Activated CD4-positive, alpha-beta T cell treated with anti-CD3 and anti-CD28 coated beads, Interleukin-2, amount 50 U/mL, for 1 hour (primary cell): ENCODE measurements at regions not wholly inside any gene's neighbourhood (a gene's known extent, or its start where the extent isn't known, plus 50 kb on each side); places are given as distances from the start of the nearest gene placed in this dataset.
"Not testable (repeated sequence)": the region's sequence is repeated elsewhere in the genome, so short reads cannot be mapped to it uniquely, and the experiment has no call there.

Experiments
- DNase-seq: peaks from one replicate; pipeline ENCODE4 v3.0.0-alpha.2; 2020

- DNase-seq = no peak
These were observed 122.7 kb upstream of the C1GALT1C1 start for GRCh38 chrX:120752431-120753082.

GRCh38 chrX:120751683-120752082, 121.8 kb upstream of the C1GALT1C1 start:
- no peak for DNase-seq

GRCh38 chrX:120750381-120750780, 120.5 kb upstream of the C1GALT1C1 start:
- DNase-seq = no peak

GRCh38 chrX:120749141-120749846, 119.4 kb upstream of the C1GALT1C1 start:
- DNase-seq = no peak

- DNase-seq = no peak
These were observed 116.3 kb upstream of the C1GALT1C1 start for GRCh38 chrX:120746153-120746552.

- no peak for DNase-seq
These were observed 113.3 kb upstream of the C1GALT1C1 start for GRCh38 chrX:120742946-120743665.

- DNase-seq = no peak
These were observed 111.6 kb upstream of the C1GALT1C1 start for GRCh38 chrX:120741452-120741851.

GRCh38 chrX:120740072-120740471, 110.2 kb upstream of the C1GALT1C1 start:
- no peak for DNase-seq

- no peak for DNase-seq
These were observed 109.4 kb upstream of the C1GALT1C1 start for GRCh38 chrX:120739300-120739699.

GRCh38 chrX:120736989-120737388, 107.1 kb upstream of the C1GALT1C1 start:
- no peak for DNase-seq

GRCh38 chrX:120735966-120736365, 106.1 kb upstream of the C1GALT1C1 start:
- DNase-seq = no peak

- DNase-seq = no peak
These were observed 103.0 kb upstream of the C1GALT1C1 start for GRCh38 chrX:120732879-120733278.

GRCh38 chrX:120732461-120732860, 102.6 kb upstream of the C1GALT1C1 start:
- no peak for DNase-seq

- no peak for DNase-seq
These were observed 101.5 kb upstream of the C1GALT1C1 start for GRCh38 chrX:120731386-120731785.

GRCh38 chrX:120729506-120730255, 99.8 kb upstream of the C1GALT1C1 start:
- DNase-seq = not testable (repeated sequence)

- no peak for DNase-seq
These were observed 98.1 kb upstream of the C1GALT1C1 start for GRCh38 chrX:120727911-120728310.

GRCh38 chrX:120727452-120727851, 97.6 kb upstream of the C1GALT1C1 start:
- no peak for DNase-seq

GRCh38 chrX:120726294-120726693, 96.4 kb upstream of the C1GALT1C1 start:
- no peak for DNase-seq

GRCh38 chrX:120725874-120726273, 96.0 kb upstream of the C1GALT1C1 start:
- no peak for DNase-seq

- no peak for DNase-seq
These were observed 89.8 kb upstream of the C1GALT1C1 start for GRCh38 chrX:120719622-120720021.

GRCh38 chrX:120718969-120719368, 89.1 kb upstream of the C1GALT1C1 start:
- DNase-seq = no peak

GRCh38 chrX:120702337-120702736, 72.5 kb upstream of the C1GALT1C1 start:
- not testable (repeated sequence) for DNase-seq

- peak; percentile 4 for DNase-seq
These were observed 67.2 kb upstream of the C1GALT1C1 start for GRCh38 chrX:120697053-120697452.
